Stimulated activated memory B cell treated with anti-CD40 and anti-IgM and Interleukin-4, amounts not matched to agents 10 μg/mL and 1 μg/mL and 100 μg/mL, for 72 hours (primary cell): ENCODE measurements at regions not wholly inside any gene's neighbourhood (a gene's known extent, or its start where the extent isn't known, plus 50 kb on each side); places are given as distances from the start of the nearest gene placed in this dataset.
"Not testable (repeated sequence)": the region's sequence is repeated elsewhere in the genome, so short reads cannot be mapped to it uniquely, and the experiment has no call there.

Experiments used
- ATAC-seq: fragments of 150-1000 bp; cut with Tn5 transposase; 2 replicates; pipeline ENCODE4 v1.10.0; 2021
- H3K27ac Mint-ChIP-seq: one replicate; pipeline ENCODE4 v1.8.0; 2022; ENCODE audit warnings: mild to moderate bottlenecking, mixed read lengths
- H3K27me3 Mint-ChIP-seq: one replicate; pipeline ENCODE4 v1.8.0; 2022; ENCODE audit warnings: mixed read lengths
- H3K36me3 Mint-ChIP-seq: one replicate; pipeline ENCODE4 v1.8.0; 2022; ENCODE audit warnings: mixed read lengths
- H3K4me1 Mint-ChIP-seq: one replicate; pipeline ENCODE4 v1.8.0; 2022; ENCODE audit warnings: mixed read lengths
- H3K4me3 Mint-ChIP-seq: one replicate; pipeline ENCODE4 v1.8.0; 2022; ENCODE audit warnings: mild to moderate bottlenecking, moderate library complexity, mixed read lengths
- H3K9me3 Mint-ChIP-seq: one replicate; pipeline ENCODE4 v1.8.0; 2022; ENCODE audit warnings: mixed read lengths

- no peaks in the 10 kb centered on the region for H3K36me3 Mint-ChIP-seq
- H3K9me3 Mint-ChIP-seq: no peaks in the 10 kb centered on the region
- H3K4me1 Mint-ChIP-seq: peaks cover 27% of the 10 kb centered on the region
- no peak for ATAC-seq
- no peak overlapping the region for H3K4me3 Mint-ChIP-seq
- no peak overlapping the region for H3K27ac Mint-ChIP-seq
- H3K27me3 Mint-ChIP-seq: peaks cover under 1% of the 10 kb centered on the region
Observed at GRCh38 chr9:117826837-117827236, 122.6 kb downstream of the TLR4 start.

- Mint-ChIP-seq H3K27ac (no peak overlapping the region), H3K4me3 (no peak overlapping the region), H3K27me3 (no peaks in the 10 kb centered on the region), H3K9me3 (no peaks in the 10 kb centered on the region), H3K36me3 (no peaks in the 10 kb centered on the region), H3K4me1 (peaks cover 27% of the 10 kb centered on the region)
- ATAC-seq: no peak
Observed at GRCh38 chr9:117827456-117827855, 123.3 kb downstream of the TLR4 start.

DNA sequence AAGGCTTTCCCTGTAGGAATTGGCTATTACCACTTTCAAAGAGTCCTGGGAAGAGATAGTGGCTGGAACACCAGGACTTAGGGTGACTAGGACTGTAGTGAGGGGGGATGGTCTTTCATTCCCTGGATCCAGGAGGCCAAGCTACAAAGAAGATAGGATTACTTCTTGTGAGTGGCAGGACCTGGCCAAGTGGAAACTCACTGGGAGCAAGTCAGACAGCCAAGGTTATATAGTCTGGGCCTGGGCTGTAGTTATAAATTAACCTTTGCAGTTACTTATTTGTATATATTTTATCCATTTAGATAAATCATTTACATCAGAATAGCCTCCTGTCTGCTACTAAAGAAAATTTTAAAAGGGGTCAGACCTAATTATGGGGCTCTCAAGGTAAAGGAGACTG lies 124.3 kb downstream of the TLR4 start:
- no peak overlapping the region for H3K4me3 Mint-ChIP-seq
- peaks cover 27% of the 10 kb centered on the region for H3K4me1 Mint-ChIP-seq
- no peaks in the 10 kb centered on the region for H3K9me3 Mint-ChIP-seq
- H3K36me3 Mint-ChIP-seq: no peaks in the 10 kb centered on the region
- no peak for ATAC-seq
- no peaks in the 10 kb centered on the region for H3K27me3 Mint-ChIP-seq
- no peak overlapping the region for H3K27ac Mint-ChIP-seq

- Mint-ChIP-seq H3K4me1 (peaks cover 10% of the 10 kb centered on the region), H3K27ac (no peak overlapping the region), H3K9me3 (no peaks in the 10 kb centered on the region), H3K36me3 (no peaks in the 10 kb centered on the region), H3K27me3 (peaks cover 7% of the 10 kb centered on the region), H3K4me3 (no peak overlapping the region)
- peak; percentile 68 for ATAC-seq
Observed at GRCh38 chr9:117835798-117836197, 131.6 kb downstream of the TLR4 start.

DNA sequence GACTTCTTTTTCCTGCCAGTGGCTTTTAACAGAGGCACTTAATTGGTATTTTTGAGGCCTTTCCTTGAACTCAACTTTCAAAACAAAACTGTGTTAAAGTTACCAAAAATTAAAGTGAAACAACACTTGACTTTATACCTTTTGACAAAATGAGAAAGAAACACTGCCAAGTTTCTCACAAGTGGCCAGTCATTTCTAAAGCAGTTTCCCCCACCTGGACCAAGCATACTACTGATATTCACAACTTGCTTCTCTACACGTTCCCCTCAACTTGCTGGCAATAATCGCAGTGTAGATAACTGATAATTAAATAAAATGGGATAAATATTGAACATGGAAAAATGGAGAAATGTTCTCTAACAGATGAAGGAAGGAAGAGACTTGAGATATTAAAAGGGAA lies 135.7 kb downstream of the TLR4 start:
- H3K9me3 Mint-ChIP-seq: no peaks in the 10 kb centered on the region
- H3K36me3 Mint-ChIP-seq: no peaks in the 10 kb centered on the region
- ATAC-seq: no peak
- H3K4me3 Mint-ChIP-seq: no peak overlapping the region
- peaks cover 20% of the 10 kb centered on the region for H3K27me3 Mint-ChIP-seq
- H3K4me1 Mint-ChIP-seq: peaks cover 10% of the 10 kb centered on the region
- H3K27ac Mint-ChIP-seq: no peak overlapping the region

GRCh38 chr9:117851836-117852461 lies 147.7 kb downstream of the TLR4 start:
- H3K36me3 Mint-ChIP-seq, H3K27me3 Mint-ChIP-seq, H3K4me1 Mint-ChIP-seq, H3K27ac Mint-ChIP-seq, H3K4me3 Mint-ChIP-seq, ATAC-seq, H3K9me3 Mint-ChIP-seq: not testable (repeated sequence)

- no peak overlapping the region for H3K27ac Mint-ChIP-seq
- no peak overlapping the region for H3K4me3 Mint-ChIP-seq
- H3K27me3 Mint-ChIP-seq: no peaks in the 10 kb centered on the region
- no peaks in the 10 kb centered on the region for H3K9me3 Mint-ChIP-seq
- no peak for ATAC-seq
- no peaks in the 10 kb centered on the region for H3K4me1 Mint-ChIP-seq
- no peaks in the 10 kb centered on the region for H3K36me3 Mint-ChIP-seq
Observed at GRCh38 chr9:117858561-117858960, 154.4 kb downstream of the TLR4 start.

GRCh38 chr9:117860849-117861248 lies 156.6 kb downstream of the TLR4 start:
- no peak overlapping the region for H3K4me3 Mint-ChIP-seq
- no peak overlapping the region for H3K27ac Mint-ChIP-seq
- H3K9me3 Mint-ChIP-seq: no peaks in the 10 kb centered on the region
- no peaks in the 10 kb centered on the region for H3K4me1 Mint-ChIP-seq
- H3K27me3 Mint-ChIP-seq: no peaks in the 10 kb centered on the region
- no peak for ATAC-seq
- no peaks in the 10 kb centered on the region for H3K36me3 Mint-ChIP-seq

DNA sequence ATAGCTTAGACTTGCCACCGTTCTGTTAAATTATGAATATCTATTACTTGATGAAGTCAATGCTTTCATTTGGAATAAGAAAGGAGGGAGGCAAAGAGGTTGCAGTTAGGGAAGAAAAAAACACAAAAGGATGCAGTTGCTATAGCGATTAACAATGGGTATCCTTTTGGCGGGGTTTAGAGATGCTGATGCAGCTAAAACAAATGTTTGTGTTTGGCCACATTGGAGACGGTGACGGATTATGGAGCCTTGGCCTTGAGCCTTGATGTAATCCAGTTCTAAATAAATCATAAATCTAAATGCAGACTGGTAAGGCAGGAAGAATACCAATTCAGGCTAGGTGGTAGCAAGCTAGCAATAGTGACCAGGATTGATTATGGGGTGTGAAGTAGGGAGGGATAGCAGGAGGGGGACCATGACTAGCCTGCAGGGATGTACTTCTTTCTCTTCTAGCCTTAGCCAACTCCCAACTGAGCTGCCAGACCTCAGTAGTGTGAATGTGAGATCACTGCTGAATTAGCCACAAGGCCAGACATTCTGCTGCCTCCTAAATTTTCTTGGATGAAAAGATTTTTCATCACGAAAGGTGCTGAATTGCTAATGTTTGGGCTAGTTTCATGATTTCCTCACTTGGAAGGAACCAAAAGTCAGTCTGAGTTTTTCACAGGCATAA lies 160.3 kb downstream of the TLR4 start:
- no peak overlapping the region for H3K4me3 Mint-ChIP-seq
- H3K36me3 Mint-ChIP-seq: no peaks in the 10 kb centered on the region
- no peaks in the 10 kb centered on the region for H3K4me1 Mint-ChIP-seq
- ATAC-seq: no peak
- H3K9me3 Mint-ChIP-seq: no peaks in the 10 kb centered on the region
- H3K27ac Mint-ChIP-seq: no peak overlapping the region
- no peaks in the 10 kb centered on the region for H3K27me3 Mint-ChIP-seq

GRCh38 chr9:117868594-117868993 lies 164.4 kb downstream of the TLR4 start:
- Mint-ChIP-seq H3K36me3 (no peaks in the 10 kb centered on the region), H3K4me1 (peaks cover under 1% of the 10 kb centered on the region), H3K4me3 (no peak overlapping the region), H3K27me3 (no peaks in the 10 kb centered on the region), H3K9me3 (no peaks in the 10 kb centered on the region), H3K27ac (no peak overlapping the region)
- ATAC-seq: no peak

DNA sequence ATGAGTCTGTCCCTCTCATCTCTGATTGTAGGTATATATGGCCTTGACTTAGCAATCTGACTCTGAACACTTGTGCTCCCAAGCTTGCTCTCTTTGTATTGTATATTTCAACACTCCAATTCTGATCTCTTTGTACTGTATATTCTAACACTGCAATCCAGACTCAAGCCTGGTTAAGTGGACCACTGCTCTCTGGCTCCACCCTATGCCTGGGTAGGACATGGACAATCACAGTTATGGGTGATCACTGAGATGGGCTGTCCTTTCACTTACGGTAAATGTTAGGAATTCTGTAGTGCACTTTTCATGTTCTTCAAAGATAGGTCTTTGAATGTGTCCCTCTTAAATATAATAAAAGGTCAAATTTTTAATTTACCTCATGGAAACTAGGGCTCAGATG lies 165.1 kb downstream of the TLR4 start:
- no peaks in the 10 kb centered on the region for H3K27me3 Mint-ChIP-seq
- ATAC-seq: no peak
- no peak overlapping the region for H3K4me3 Mint-ChIP-seq
- H3K27ac Mint-ChIP-seq: no peak overlapping the region
- no peaks in the 10 kb centered on the region for H3K36me3 Mint-ChIP-seq
- no peaks in the 10 kb centered on the region for H3K9me3 Mint-ChIP-seq
- peaks cover 5% of the 10 kb centered on the region for H3K4me1 Mint-ChIP-seq

- H3K9me3 Mint-ChIP-seq: no peaks in the 10 kb centered on the region
- no peak overlapping the region for H3K4me3 Mint-ChIP-seq
- no peak overlapping the region for H3K27ac Mint-ChIP-seq
- no peak for ATAC-seq
- H3K36me3 Mint-ChIP-seq: no peaks in the 10 kb centered on the region
- peaks cover 5% of the 10 kb centered on the region for H3K4me1 Mint-ChIP-seq
- no peaks in the 10 kb centered on the region for H3K27me3 Mint-ChIP-seq
Observed at GRCh38 chr9:117869712-117870111, 165.5 kb downstream of the TLR4 start.

DNA sequence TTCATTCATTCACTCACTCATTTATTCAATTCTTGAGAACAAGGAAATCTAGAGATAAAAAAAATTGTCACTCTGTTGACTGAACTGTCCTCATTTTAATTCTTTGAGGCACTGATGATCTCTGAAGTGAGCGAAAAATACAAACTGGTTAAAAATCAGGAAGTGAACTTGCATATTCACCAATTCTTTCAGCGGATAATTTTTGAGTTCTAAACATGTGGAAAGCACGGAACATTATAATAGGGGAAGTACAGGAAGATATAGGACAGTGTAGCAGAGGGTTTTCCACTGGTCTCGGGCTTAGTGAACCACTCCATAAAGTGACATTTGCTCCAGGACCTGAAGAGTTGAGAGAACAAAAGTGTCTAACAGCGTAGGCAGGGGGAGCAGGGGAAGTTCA lies 169.5 kb downstream of the TLR4 start:
- H3K27me3 Mint-ChIP-seq: no peaks in the 10 kb centered on the region
- peaks cover 5% of the 10 kb centered on the region for H3K4me1 Mint-ChIP-seq
- H3K27ac Mint-ChIP-seq: no peak overlapping the region
- no peaks in the 10 kb centered on the region for H3K36me3 Mint-ChIP-seq
- no peaks in the 10 kb centered on the region for H3K9me3 Mint-ChIP-seq
- no peak overlapping the region for H3K4me3 Mint-ChIP-seq
- no peak for ATAC-seq

DNA sequence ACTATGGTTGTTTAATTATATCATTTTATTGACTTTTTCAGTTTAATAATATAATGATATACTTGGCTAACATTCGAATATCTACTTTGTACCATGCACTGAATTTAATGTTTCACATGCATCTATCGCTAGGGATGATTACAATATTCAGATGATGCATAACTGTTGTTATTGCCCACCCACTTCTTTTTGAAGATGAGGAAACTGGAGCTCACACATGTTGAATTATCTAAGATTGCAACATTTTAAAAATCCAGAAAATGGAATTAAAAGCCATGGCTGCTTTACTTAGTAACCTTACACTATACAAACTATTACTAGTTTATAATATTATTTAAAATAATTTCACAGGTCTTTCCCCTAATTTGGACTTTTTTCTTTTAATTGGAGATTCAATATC lies 171.7 kb downstream of the TLR4 start:
- peaks cover 5% of the 10 kb centered on the region for H3K4me1 Mint-ChIP-seq
- ATAC-seq: no peak
- H3K36me3 Mint-ChIP-seq: no peaks in the 10 kb centered on the region
- no peak overlapping the region for H3K27ac Mint-ChIP-seq
- no peak overlapping the region for H3K4me3 Mint-ChIP-seq
- H3K27me3 Mint-ChIP-seq: no peaks in the 10 kb centered on the region
- H3K9me3 Mint-ChIP-seq: no peaks in the 10 kb centered on the region

DNA sequence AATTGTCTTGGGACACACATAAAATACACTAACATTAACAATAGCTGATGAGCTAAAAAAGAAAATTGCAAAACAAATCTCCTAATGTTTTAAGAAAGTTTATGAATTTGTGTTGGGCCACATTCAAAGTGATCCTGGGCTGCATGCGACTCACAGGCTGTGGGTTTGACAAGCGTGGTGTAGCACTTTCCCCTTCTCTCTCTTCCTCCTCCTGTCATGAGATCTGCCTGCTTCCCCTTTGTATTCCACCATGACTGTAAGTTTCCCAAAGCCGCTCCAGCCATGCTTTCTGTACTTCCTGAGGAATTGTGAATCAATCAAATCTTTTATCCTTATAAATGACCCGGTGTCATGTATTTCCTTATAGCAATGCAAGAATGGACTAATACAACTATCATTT lies 178.0 kb downstream of the TLR4 start:
- no peak for ATAC-seq
- peaks cover 6% of the 10 kb centered on the region for H3K4me1 Mint-ChIP-seq
- H3K27ac Mint-ChIP-seq: no peak overlapping the region
- H3K36me3 Mint-ChIP-seq: no peaks in the 10 kb centered on the region
- H3K9me3 Mint-ChIP-seq: no peaks in the 10 kb centered on the region
- no peak overlapping the region for H3K4me3 Mint-ChIP-seq
- no peaks in the 10 kb centered on the region for H3K27me3 Mint-ChIP-seq

GRCh38 chr9:117886616-117887015 lies 182.4 kb downstream of the TLR4 start:
- no peak for ATAC-seq
- H3K27ac Mint-ChIP-seq: no peak overlapping the region
- peaks cover 10% of the 10 kb centered on the region for H3K4me1 Mint-ChIP-seq
- H3K9me3 Mint-ChIP-seq: no peaks in the 10 kb centered on the region
- no peak overlapping the region for H3K4me3 Mint-ChIP-seq
- no peaks in the 10 kb centered on the region for H3K36me3 Mint-ChIP-seq
- no peaks in the 10 kb centered on the region for H3K27me3 Mint-ChIP-seq
